ENCODE measurements at regions not wholly inside any gene's neighbourhood (a gene's known extent, or its start where the extent isn't known, plus 50 kb on each side); places are given as distances from the start of the nearest gene placed in this dataset.
"Not testable (repeated sequence)": the region's sequence is repeated elsewhere in the genome, so short reads cannot be mapped to it uniquely, and the experiment has no call there.

- no peak for DNase-seq (ENCODE audit: low read depth, low spot score)
These were observed 256.8 kb upstream of the CDH5 start for GRCh38 chr16:66109677-66110076.

GRCh38 chr16:66107661-66108060 is 258.8 kb upstream of the CDH5 start:
- DNase-seq (ENCODE audit: low read depth, low spot score) = no peak

- no peak for DNase-seq (ENCODE audit: low read depth, low spot score)
These were observed 263.3 kb upstream of the CDH5 start for GRCh38 chr16:66103211-66103610.

- DNase-seq (ENCODE audit: low read depth, low spot score) = no peak
These were observed 267.2 kb upstream of the CDH5 start for GRCh38 chr16:66099306-66099705.

- DNase-seq (ENCODE audit: low read depth, low spot score) = no peak
These were observed 268.7 kb upstream of the CDH5 start for GRCh38 chr16:66097751-66098150.

- DNase-seq (ENCODE audit: low read depth, low spot score) = no peak
These were observed 270.8 kb upstream of the CDH5 start for GRCh38 chr16:66095676-66096075.

GRCh38 chr16:66093191-66093590 is 273.3 kb upstream of the CDH5 start:
- no peak for DNase-seq (ENCODE audit: low read depth, low spot score)

GRCh38 chr16:66091471-66091891 is 275.0 kb upstream of the CDH5 start:
- no peak for DNase-seq (ENCODE audit: low read depth, low spot score)

- DNase-seq (ENCODE audit: low read depth, low spot score) = no peak
These were observed 277.8 kb upstream of the CDH5 start for GRCh38 chr16:66088681-66089080.

- DNase-seq (ENCODE audit: low read depth, low spot score) = no peak
These were observed 279.2 kb upstream of the CDH5 start for GRCh38 chr16:66087308-66087707.

GRCh38 chr16:66085651-66086050 is 280.8 kb upstream of the CDH5 start:
- no peak for DNase-seq (ENCODE audit: low read depth, low spot score)

GRCh38 chr16:66084731-66085130 is 281.8 kb upstream of the CDH5 start:
- not testable (repeated sequence) for DNase-seq (ENCODE audit: low read depth, low spot score)

- DNase-seq (ENCODE audit: low read depth, low spot score) = no peak
These were observed 282.2 kb upstream of the CDH5 start for GRCh38 chr16:66084306-66084705.

- no peak for DNase-seq (ENCODE audit: low read depth, low spot score)
These were observed 283.3 kb upstream of the CDH5 start for GRCh38 chr16:66083171-66083570.

GRCh38 chr16:66082424-66082823 is 284.1 kb upstream of the CDH5 start:
- DNase-seq (ENCODE audit: low read depth, low spot score) = no peak

GRCh38 chr16:66081775-66082366 is 284.6 kb upstream of the CDH5 start:
- no peak for DNase-seq (ENCODE audit: low read depth, low spot score)

- no peak for DNase-seq (ENCODE audit: low read depth, low spot score)
These were observed 286.7 kb upstream of the CDH5 start for GRCh38 chr16:66079671-66080334.

GRCh38 chr16:66070140-66070917 is 296.2 kb upstream of the CDH5 start:
- DNase-seq (ENCODE audit: low read depth, low spot score) = no peak

GRCh38 chr16:66069587-66069986 is 296.9 kb upstream of the CDH5 start:
- DNase-seq (ENCODE audit: low read depth, low spot score) = no peak

GRCh38 chr16:66066404-66066803 is 300.1 kb upstream of the CDH5 start:
- no peak for DNase-seq (ENCODE audit: low read depth, low spot score)

GRCh38 chr16:66065925-66066324 is 300.6 kb upstream of the CDH5 start:
- no peak for DNase-seq (ENCODE audit: low read depth, low spot score)

- DNase-seq (ENCODE audit: low read depth, low spot score) = no peak
These were observed 301.5 kb upstream of the CDH5 start for GRCh38 chr16:66064801-66065530.
